Left hindlimb (tissue), 1 donor: ENCODE measurements at regions not wholly inside any gene's neighbourhood (a gene's known extent, or its start where the extent isn't known, plus 50 kb on each side); places are given as distances from the start of the nearest gene placed in this dataset.
"Not testable (repeated sequence)": the region's sequence is repeated elsewhere in the genome, so short reads cannot be mapped to it uniquely, and the experiment has no call there.

Experiments used
- DNase-seq: peaks from one replicate; pipeline ENCODE4 v3.0.0-alpha.2; 2018

DNA sequence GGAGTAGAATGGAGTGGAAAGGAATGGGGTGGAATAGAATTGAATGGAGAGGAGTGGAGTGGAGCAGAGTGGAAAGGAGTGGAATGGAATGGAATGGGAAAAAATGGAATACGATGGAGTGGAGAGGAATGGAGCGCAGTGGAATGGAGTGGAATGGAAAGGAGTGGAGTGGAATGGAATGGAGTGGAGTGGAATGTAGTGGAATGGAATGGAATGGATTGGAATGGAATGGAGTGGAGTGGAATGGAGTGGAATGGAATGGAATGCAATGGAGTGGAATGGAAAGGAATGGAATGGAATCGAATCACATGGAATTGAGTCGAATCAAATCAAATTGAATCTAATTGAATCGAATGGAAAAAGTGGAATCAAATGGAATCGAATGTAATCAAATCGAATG is 1016.1 kb downstream of the CDY1 start:
- no peak for DNase-seq

DNA sequence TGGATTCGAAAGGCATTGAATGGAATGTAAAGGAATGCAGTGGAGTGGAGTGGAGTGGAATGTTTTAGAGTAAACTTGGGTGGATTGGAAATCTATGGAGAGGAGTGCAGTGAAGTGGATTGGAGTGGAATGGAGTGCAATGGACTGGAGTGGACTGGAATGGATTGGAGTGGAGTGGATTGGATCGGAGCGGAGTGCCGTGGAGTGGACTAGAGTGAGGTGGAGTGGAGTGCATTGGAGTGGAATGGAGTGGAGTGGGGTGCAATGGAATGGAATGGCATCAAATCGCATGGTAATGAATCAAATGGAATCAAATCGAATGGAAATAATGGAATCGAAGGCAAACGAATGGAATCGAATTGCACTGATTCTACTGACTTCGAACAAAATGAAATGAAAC is 1023.9 kb downstream of the CDY1 start:
- not testable (repeated sequence) for DNase-seq

DNA sequence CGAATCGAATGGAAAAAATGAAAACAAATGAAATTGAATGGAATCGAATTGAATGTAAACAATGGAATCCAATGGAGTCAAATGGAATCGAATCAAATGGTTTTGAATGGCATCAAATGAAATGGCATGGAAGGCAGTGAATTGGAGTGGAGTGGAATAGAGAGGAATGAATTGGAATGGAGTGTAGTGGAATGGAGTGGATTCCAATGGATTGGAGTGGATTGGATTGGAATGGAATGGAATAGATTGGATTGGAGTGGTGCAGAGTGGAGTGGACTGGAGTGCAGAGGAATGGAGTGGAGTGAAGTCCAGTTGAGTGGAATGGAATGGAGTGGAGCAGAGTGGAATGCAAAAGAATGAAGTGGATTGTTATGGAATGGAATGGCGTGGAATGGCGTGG is 1026.3 kb downstream of the CDY1 start:
- not testable (repeated sequence) for DNase-seq

DNA sequence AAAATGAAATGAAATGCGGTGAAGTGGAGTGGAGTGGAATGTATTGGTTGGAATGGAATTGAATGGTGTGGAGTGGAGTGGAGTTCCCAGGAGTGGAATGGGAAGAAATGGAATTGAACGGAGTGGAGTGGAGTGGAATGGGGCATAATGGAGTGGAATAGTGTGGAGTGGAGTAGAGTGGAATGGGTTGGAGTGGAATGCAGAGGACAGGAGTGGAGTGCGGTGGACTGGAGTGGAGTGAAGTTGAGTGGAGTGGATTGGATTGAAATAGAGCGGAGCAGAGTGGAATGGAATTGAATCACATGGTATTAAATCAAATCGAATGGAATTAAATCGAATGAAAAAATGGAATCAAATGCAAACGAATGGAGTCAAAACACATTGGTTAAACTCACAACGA is 1042.3 kb downstream of the CDY1 start:
- DNase-seq = not testable (repeated sequence)

DNA sequence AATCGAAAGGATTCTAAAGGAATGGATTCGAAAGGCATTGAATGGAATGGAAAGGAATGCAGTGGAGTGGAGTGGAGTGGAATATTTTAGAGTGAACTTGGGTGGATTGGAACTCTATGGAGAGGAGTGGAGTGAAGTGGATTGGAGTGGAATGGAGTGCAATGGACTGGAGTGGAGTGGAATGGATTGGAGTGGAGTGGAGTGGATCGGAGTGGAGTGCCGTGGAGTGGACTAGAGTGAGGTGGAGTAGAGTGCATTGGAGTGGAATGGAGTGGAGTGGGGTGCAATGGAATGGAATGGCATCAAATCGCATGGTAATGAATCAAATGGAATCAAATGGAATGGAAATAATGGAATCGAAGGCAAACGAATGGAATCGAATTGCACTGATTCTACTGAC is 1044.8 kb downstream of the CDY1 start:
- DNase-seq = not testable (repeated sequence)

DNA sequence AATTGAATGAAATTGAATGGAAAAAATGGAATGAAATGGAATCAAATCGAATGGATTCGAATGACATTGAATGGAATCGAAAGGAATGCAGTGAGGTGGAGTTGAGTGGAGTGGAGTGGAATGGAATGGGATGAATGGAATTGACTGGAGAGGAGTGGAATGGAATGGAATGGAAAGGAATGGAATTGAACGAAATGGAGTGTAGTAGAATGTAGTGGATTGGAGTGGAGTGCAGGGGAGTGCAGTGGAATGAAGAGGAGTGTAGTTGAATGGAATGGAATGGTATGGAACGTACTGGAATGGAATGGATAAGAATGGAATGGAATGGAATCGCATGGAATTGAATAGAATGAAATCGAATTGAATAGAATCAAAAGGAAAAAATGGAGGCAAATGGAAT is 1047.3 kb downstream of the CDY1 start:
- DNase-seq = not testable (repeated sequence)

DNA sequence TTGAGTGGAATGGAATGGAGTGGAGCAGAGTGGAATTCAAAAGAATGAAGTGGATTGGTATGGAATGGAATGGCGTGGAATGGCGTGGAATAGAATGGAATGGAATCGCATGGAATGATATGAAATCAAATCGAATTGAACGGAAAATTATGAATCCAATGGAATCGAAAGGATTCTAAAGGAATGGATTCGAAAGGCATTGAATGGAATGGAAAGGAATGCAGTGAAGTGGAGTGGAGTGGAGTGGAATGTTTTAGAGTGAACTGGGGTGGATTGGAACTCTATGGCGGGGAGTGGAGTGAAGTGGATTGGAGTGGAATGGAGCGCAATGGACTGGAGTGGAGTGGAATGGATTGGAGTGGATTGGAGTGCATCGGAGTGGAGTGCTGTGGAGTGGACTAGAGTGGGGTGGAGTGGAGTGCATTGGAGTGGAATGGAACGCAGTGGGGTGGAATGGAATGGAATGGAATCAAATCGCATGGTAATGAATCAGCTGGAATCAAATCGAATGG is 1048.5 kb downstream of the CDY1 start:
- peak; percentile 38 for DNase-seq

DNA sequence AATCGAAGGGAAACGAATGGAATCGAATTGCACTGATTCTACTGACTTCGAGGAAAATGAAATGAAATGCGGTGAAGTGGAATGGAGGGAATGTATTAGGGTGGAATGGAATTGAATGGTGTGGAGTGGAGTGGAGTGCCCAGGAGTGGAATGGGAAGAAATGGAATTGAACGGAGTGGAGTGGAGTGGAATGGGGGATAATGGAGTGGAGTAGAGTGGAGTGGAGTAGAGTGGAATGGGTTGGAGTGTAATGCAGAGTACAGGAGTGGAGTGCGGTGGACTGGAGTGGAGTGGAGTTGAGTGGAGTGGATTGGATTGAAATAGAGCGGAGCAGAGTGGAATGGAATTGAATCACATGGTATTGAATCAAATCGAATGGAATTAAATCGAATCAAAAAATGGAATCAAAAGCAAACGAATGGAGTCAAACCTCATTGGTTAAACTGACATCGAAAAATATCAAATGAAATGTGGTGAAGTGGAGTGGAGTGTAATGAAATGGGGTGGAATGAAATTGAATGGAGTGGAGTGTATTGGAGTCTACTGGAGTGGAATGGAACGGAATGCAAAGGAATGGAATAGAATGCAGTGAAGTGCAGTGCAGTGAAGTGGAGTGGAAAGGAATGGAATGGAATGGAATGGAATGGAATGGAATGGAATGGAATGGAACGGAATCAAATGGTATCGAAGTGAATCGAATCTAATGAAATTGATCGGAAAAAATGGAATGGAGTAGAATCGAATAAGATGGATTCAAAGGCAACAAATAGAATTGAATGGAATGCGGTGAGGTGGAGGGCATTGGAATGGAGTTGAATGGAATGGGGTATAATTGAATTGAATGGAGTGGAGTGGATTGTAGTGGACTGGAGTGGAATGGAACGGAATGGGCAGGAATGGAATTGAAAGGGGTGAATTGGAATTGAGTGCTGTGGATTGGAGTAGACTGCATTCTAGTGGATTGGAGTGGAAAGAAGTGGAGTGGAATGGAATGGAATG is 1049.3 kb downstream of the CDY1 start:
- peak; percentile 53 for DNase-seq
